ENCODE measurements at regions not wholly inside any gene's neighbourhood (a gene's known extent, or its start where the extent isn't known, plus 50 kb on each side); places are given as distances from the start of the nearest gene placed in this dataset.

GRCh38 chr21:14863745-14864210, 201.0 kb downstream of the NRIP1 start (continued):
- TF ChIP-seq ILK (tag; IDR thresholded peaks at IDR 0.05; ENCODE audit: borderline replicate concordance, low read depth) (no peak), TEAD1 (CRISPR knock-in tag; IDR thresholded peaks at IDR 0.05) (no peak), NR1H2 (CRISPR knock-in tag; IDR thresholded peaks at IDR 0.05) (no peak), GABPB1 (CRISPR knock-in tag; IDR thresholded peaks at IDR 0.05) (no peak), CTBP1 (IDR thresholded peaks at IDR 0.05; ENCODE audit: borderline replicate concordance) (no peak), KDM4B (IDR thresholded peaks at IDR 0.05; ENCODE audit: borderline replicate concordance in 2 of 2, low read depth in 1 of 2) (no peak), STAT5A (IDR thresholded peaks at IDR 0.05; ENCODE audit: borderline replicate concordance, low read length) (no peak), KDM5B (IDR thresholded peaks at IDR 0.05; ENCODE audit: insufficient replicate concordance, low read depth, low read length) (no peak), HDAC1 (IDR thresholded peaks at IDR 0.05) (no peak), RBM25 (IDR thresholded peaks at IDR 0.05; ENCODE audit: low read depth, low read length, severe bottlenecking) (no peak), PTBP1 (IDR thresholded peaks at IDR 0.05; ENCODE audit: low read depth, low read length) (no peak), PRMT5 (CRISPR knock-in tag; IDR thresholded peaks at IDR 0.05) (no peak), GTF2F1 (IDR thresholded peaks at IDR 0.05; ENCODE audit: low read depth, low read length) (no peak), DNMT1 (IDR thresholded peaks at IDR 0.05) (no peak), TCFL5 (CRISPR knock-in tag; conservative IDR thresholded peaks at IDR 0.05) (no peak), MEIS2 (IDR thresholded peaks at IDR 0.05; ENCODE audit: partially characterized antibody) (peak; percentile 34), ZNF395 (CRISPR knock-in tag; IDR thresholded peaks at IDR 0.05) (no peak), CEBPG (CRISPR knock-in tag; IDR thresholded peaks at IDR 0.05) (no peak), CEBPG (tag; conservative IDR thresholded peaks at IDR 0.05 in 1 of 2, IDR thresholded peaks at IDR 0.05 in 1 of 2) (0 out of 4 replicates have a peak, but pooled peaks of 1 of the 2 experiments have one; percentile 5)
- TF ChIP-seq, protein P1, sequence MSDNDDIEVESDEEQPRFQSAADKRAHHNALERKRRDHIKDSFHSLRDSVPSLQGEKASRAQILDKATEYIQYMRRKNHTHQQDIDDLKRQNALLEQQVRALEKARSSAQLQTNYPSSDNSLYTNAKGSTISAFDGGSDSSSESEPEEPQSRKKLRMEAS (CRISPR knock-in tag; IDR thresholded peaks at IDR 0.05): 0 out of 2 replicates have a peak, but pooled peaks have one; percentile 21
- TF ChIP-seq, protein P2, sequence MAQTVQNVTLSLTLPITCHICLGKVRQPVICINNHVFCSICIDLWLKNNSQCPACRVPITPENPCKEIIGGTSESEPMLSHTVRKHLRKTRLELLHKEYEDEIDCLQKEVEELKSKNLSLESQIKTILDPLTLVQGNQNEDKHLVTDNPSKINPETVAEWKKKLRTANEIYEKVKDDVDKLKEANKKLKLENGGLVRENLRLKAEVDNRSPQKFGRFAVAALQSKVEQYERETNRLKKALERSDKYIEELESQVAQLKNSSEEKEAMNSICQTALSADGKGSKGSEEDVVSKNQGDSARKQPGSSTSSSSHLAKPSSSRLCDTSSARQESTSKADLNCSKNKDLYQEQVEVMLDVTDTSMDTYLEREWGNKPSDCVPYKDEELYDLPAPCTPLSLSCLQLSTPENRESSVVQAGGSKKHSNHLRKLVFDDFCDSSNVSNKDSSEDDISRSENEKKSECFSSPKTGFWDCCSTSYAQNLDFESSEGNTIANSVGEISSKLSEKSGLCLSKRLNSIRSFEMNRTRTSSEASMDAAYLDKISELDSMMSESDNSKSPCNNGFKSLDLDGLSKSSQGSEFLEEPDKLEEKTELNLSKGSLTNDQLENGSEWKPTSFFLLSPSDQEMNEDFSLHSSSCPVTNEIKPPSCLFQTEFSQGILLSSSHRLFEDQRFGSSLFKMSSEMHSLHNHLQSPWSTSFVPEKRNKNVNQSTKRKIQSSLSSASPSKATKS (CRISPR knock-in tag; IDR thresholded peaks at IDR 0.05): no peak
- TF ChIP-seq, protein P3, sequence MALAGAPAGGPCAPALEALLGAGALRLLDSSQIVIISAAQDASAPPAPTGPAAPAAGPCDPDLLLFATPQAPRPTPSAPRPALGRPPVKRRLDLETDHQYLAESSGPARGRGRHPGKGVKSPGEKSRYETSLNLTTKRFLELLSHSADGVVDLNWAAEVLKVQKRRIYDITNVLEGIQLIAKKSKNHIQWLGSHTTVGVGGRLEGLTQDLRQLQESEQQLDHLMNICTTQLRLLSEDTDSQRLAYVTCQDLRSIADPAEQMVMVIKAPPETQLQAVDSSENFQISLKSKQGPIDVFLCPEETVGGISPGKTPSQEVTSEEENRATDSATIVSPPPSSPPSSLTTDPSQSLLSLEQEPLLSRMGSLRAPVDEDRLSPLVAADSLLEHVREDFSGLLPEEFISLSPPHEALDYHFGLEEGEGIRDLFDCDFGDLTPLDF (CRISPR knock-in tag; IDR thresholded peaks at IDR 0.05): no peak
- TF ChIP-seq, protein P4, sequence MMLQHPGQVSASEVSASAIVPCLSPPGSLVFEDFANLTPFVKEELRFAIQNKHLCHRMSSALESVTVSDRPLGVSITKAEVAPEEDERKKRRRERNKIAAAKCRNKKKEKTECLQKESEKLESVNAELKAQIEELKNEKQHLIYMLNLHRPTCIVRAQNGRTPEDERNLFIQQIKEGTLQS (IDR thresholded peaks at IDR 0.05): peak; percentile 74
- TF ChIP-seq, protein P4 (CRISPR knock-in tag; conservative IDR thresholded peaks at IDR 0.05): no peak

Measured in K562 (cell line).